ENCODE measurements at regions not wholly inside any gene's neighbourhood (a gene's known extent, or its start where the extent isn't known, plus 50 kb on each side); places are given as distances from the start of the nearest gene placed in this dataset.

GRCh38 chr9:129505270-129505902, 115.5 kb downstream of the C9orf50 start:
- peak; percentile 47 for DNase-seq

- no peak for DNase-seq
Observed at GRCh38 chr9:129504404-129504803, 116.5 kb downstream of the C9orf50 start.

- no peak for DNase-seq
Observed at GRCh38 chr9:129501771-129502319, 119.1 kb downstream of the C9orf50 start.

GRCh38 chr9:129500863-129501770, 119.8 kb downstream of the C9orf50 start:
- DNase-seq = no peak

GRCh38 chr9:129500161-129500862, 120.6 kb downstream of the C9orf50 start:
- peak; percentile 86 for DNase-seq

GRCh38 chr9:129498451-129499384, 122.2 kb downstream of the C9orf50 start:
- DNase-seq = no peak

- DNase-seq = no peak
Observed at GRCh38 chr9:129497813-129498450, 123.0 kb downstream of the C9orf50 start.

GRCh38 chr9:129497005-129497812, 123.7 kb downstream of the C9orf50 start:
- peak; percentile 66 for DNase-seq

- peak; percentile 95 for DNase-seq
Observed at GRCh38 chr9:129496473-129497004, 124.4 kb downstream of the C9orf50 start.

GRCh38 chr9:129495620-129496472, 125.1 kb downstream of the C9orf50 start:
- peak; percentile 95 for DNase-seq

GRCh38 chr9:129494113-129494789, 126.7 kb downstream of the C9orf50 start:
- DNase-seq = no peak

GRCh38 chr9:129493706-129494047, 127.2 kb downstream of the C9orf50 start:
- no peak for DNase-seq

GRCh38 chr9:129493002-129493705, 127.7 kb downstream of the C9orf50 start:
- no peak for DNase-seq

- peak; percentile 36 for DNase-seq
Observed at GRCh38 chr9:129491487-129491855, 129.4 kb downstream of the C9orf50 start.

GRCh38 chr9:129490583-129491486, 130.1 kb downstream of the C9orf50 start:
- DNase-seq = peak; percentile 27

- peak; percentile 40 for DNase-seq
Observed at GRCh38 chr9:129489838-129490582, 130.9 kb downstream of the C9orf50 start.
